ENCODE measurements at regions not wholly inside any gene's neighbourhood (a gene's known extent, or its start where the extent isn't known, plus 50 kb on each side); places are given as distances from the start of the nearest gene placed in this dataset.

DNA sequence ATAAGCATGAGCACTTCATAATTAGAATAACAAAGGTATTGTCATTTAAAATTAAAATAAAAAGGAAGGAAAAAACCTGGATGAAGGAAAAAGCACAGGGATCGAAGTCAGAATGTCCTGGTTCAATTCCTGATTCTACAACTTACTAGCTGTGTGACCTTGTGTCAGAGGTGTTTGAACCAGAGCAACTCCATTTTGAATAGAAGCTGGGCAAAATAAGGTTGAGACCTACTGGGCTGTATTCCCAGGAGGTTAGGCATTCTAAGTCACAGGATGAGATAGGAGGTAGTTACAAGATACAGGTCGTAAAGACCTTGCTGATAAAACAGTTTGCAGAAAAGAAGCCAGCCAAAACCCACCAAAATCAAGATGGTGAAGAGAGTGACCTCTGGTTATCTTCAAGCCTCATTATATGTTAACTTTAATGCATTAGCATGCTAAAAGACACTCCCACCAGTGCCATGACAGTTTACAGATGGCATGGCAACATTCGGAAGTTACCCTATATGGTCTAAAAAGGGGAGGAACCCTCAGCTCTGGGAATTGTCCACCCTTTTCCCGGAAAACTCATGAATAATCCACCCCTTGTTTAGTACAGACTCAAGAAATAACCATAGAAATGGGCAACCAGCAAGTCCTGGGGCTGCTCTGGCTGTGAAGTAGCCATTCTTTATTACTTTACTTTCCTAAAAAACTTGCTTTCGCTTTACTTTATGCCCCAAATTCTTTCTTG lies 412.7 kb downstream of the PIK3R1 start:
- Histone ChIP-seq H3K36me3 (ENCODE audit: insufficient read depth, low read length) (no peaks in the 10 kb centered on the region), H4K20me1 (ENCODE audit: insufficient read depth, low read length) (no peaks in the 10 kb centered on the region), H3K27ac (ENCODE audit: low read depth, low read length, poor library complexity, severe bottlenecking) (no peak overlapping the region), H3K4me3 (ENCODE audit: low read depth, low read length, poor library complexity, severe bottlenecking) (no peak overlapping the region), H3K79me2 (ENCODE audit: insufficient read depth, low read depth, low read length) (no peaks in the 10 kb centered on the region), H3K9me2 (ENCODE audit: insufficient read depth, low read length) (no peaks in the 10 kb centered on the region), H2AFZ (ENCODE audit: low read length) (no peak overlapping the region; the same call in 1 of the 2 replicates), H3K4me2 (ENCODE audit: low read length) (no peak overlapping the region), H3K9me3 (ENCODE audit: low read length) (no peaks in the 10 kb centered on the region), H3K4me1 (ENCODE audit: insufficient read depth, low read length, poor library complexity, severe bottlenecking) (no peaks in the 10 kb centered on the region)
- no peak for DNase-seq (ENCODE audit: low spot score)
- ChIA-PET POLR2A (no interaction called here), CTCF (ENCODE audit: unreplicated experiment) (no interaction called here)
- no peak for TF ChIP-seq CTCF (conservative IDR thresholded peaks at IDR 0.05; ENCODE audit: low read length)
- TF ChIP-seq EZH2phosphoT487 (IDR thresholded peaks at IDR 0.05; ENCODE audit: borderline replicate concordance, low read depth, low read length) = no peak
- BruUV-seq (replicated peaks) = no TSS peak
- intact Hi-C loops (cut with micrococcal nuclease; ENCODE audit: unreplicated experiment) = no loop called here

DNA sequence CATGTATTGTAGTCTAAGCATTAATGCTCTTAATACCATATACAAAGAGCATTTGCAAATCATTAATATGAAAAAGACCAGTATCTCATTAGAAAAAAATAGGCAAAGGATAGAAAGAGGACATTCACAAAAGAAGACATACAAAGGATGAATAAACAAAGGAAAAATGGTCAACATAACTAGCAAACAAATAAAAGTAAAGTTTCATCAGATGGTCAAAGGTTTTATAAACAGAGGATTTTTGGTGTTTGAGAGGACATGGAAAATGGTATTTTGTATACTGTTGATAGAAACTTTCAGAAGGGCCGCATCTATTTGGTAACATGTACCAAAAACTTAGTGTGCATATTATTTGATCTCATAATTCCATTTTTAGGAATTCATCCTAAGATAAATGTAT lies 414.8 kb downstream of the PIK3R1 start:
- Histone ChIP-seq H3K4me2 (ENCODE audit: low read length) (no peak overlapping the region), H3K9me3 (ENCODE audit: low read length) (no peaks in the 10 kb centered on the region), H3K4me1 (ENCODE audit: insufficient read depth, low read length, poor library complexity, severe bottlenecking) (no peaks in the 10 kb centered on the region), H4K20me1 (ENCODE audit: insufficient read depth, low read length) (no peaks in the 10 kb centered on the region), H2AFZ (ENCODE audit: low read length) (no peak overlapping the region), H3K27ac (ENCODE audit: low read depth, low read length, poor library complexity, severe bottlenecking) (no peak overlapping the region), H3K36me3 (ENCODE audit: insufficient read depth, low read length) (no peaks in the 10 kb centered on the region), H3K4me3 (ENCODE audit: low read depth, low read length, poor library complexity, severe bottlenecking) (no peak overlapping the region), H3K79me2 (ENCODE audit: insufficient read depth, low read depth, low read length) (no peaks in the 10 kb centered on the region), H3K9me2 (ENCODE audit: insufficient read depth, low read length) (no peaks in the 10 kb centered on the region)
- ChIA-PET CTCF (ENCODE audit: unreplicated experiment) (no interaction called here), POLR2A (no interaction called here)
- TF ChIP-seq CTCF (conservative IDR thresholded peaks at IDR 0.05; ENCODE audit: low read length) (no peak), EZH2phosphoT487 (IDR thresholded peaks at IDR 0.05; ENCODE audit: borderline replicate concordance, low read depth, low read length) (no peak)
- no TSS peak for BruUV-seq (replicated peaks)
- intact Hi-C loops (cut with micrococcal nuclease; ENCODE audit: unreplicated experiment) = no loop called here
- no peak for DNase-seq (ENCODE audit: low spot score)

DNA sequence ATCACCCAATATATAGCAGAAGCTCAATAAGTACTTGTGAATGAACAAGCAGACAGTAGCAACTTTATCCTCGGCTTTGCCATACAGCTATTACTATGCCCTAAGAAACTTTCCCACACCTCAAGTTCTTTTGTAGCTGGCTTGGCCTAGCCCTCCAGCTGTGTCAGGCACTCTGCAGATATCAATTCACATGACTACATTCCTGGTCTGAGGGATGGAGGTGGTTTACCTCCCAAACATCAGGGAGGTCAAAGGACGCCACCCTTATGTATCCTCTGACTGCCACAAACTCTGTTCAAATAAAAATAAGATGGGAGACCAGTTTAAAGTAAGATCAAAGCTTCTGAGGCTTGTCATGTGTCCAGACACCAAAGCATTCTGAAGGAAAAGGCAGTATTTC lies 416.3 kb downstream of the PIK3R1 start:
- no peak for DNase-seq (ENCODE audit: low spot score)
- no peak overlapping the region for H3K4me3 ChIP-seq (ENCODE audit: low read depth, low read length, poor library complexity, severe bottlenecking)
- H2AFZ ChIP-seq (ENCODE audit: low read length) = no peak overlapping the region
- no peaks in the 10 kb centered on the region for H3K79me2 ChIP-seq (ENCODE audit: insufficient read depth, low read depth, low read length)
- no peak overlapping the region for H3K4me2 ChIP-seq (ENCODE audit: low read length)
- intact Hi-C loops (cut with micrococcal nuclease; ENCODE audit: unreplicated experiment) = no loop called here
- no peaks in the 10 kb centered on the region for H3K9me3 ChIP-seq (ENCODE audit: low read length)
- no peak overlapping the region for H3K27ac ChIP-seq (ENCODE audit: low read depth, low read length, poor library complexity, severe bottlenecking)
- BruUV-seq (replicated peaks) = no TSS peak
- H4K20me1 ChIP-seq (ENCODE audit: insufficient read depth, low read length) = no peaks in the 10 kb centered on the region
- POLR2A ChIA-PET = interaction anchor here (0.6 kb wide), 1 partner anchor 1008 kb away, joined by 3 read pairs; no protein-coding TSS in a partner anchor
- no peaks in the 10 kb centered on the region for H3K36me3 ChIP-seq (ENCODE audit: insufficient read depth, low read length)
- TF ChIP-seq EZH2phosphoT487 (IDR thresholded peaks at IDR 0.05; ENCODE audit: borderline replicate concordance, low read depth, low read length) (no peak), CTCF (conservative IDR thresholded peaks at IDR 0.05; ENCODE audit: low read length) (no peak)
- no peaks in the 10 kb centered on the region for H3K9me2 ChIP-seq (ENCODE audit: insufficient read depth, low read length)
- no peaks in the 10 kb centered on the region for H3K4me1 ChIP-seq (ENCODE audit: insufficient read depth, low read length, poor library complexity, severe bottlenecking)
- CTCF ChIA-PET (ENCODE audit: unreplicated experiment) = no interaction called here
